ENCODE measurements at regions not wholly inside any gene's neighbourhood (a gene's known extent, or its start where the extent isn't known, plus 50 kb on each side); places are given as distances from the start of the nearest gene placed in this dataset.

DNA sequence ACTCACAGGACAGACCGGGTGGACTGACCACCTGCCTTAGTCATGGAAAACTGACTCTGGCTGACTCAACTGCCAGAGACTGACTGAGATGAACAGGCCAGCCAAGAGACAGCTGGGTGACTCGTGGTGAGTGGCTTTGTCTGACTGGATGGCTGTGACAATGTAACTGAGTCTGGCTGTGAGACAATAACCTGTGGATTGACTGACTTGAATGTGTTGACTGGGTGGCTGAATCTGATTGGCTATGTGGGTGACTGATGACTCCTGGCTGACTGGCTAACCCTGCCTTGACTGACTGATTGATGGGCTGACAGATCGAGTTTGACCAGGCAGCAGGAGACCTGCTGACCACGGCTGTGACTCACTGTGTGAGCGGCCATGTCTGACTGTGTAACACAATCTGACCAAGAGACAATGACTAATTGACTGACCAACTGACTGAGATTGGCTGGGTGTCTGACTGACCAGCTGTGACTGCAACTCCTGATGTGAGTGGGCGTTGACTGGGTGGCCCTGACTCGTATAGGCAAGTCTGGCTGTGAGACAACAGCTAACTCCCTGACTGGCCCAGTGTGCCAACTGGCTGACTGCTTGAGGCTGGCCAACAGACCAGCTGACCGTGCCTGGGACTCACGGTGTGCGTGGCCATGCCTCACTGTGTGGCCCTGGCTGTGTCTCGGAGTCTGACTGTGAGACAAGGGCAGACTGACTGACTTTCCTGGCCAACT is 509.1 kb downstream of the SHQ1 start:
- no peaks in the 10 kb centered on the region for H3K79me2 ChIP-seq (ENCODE audit: insufficient read depth, low read length)
- peaks cover 15% of the 10 kb centered on the region for H3K27me3 Mint-ChIP-seq (ENCODE audit: low read depth)
- no peak overlapping the region for H3K27ac Mint-ChIP-seq
- no peaks in the 10 kb centered on the region for H3K9me3 ChIP-seq (ENCODE audit: control insufficient read depth, low read depth, low read length)
- H3K4me1 ChIP-seq (ENCODE audit: insufficient read depth, low read length), result peaks cover 3% of the 10 kb centered on the region; the same call in 1 of the 2 replicates
- H2BK15ac ChIP-seq (ENCODE audit: low read depth, low read length), result no peak overlapping the region
- no peak overlapping the region for H3K14ac ChIP-seq (ENCODE audit: insufficient read depth, low read length)
- H3K79me1 ChIP-seq (ENCODE audit: insufficient read depth, low read depth, low read length, poor library complexity, severe bottlenecking), result no peaks in the 10 kb centered on the region
- no peaks in the 10 kb centered on the region for H3K36me3 Mint-ChIP-seq (ENCODE audit: insufficient read depth in 1 of 3, low read depth in 3 of 3)
- no peak overlapping the region for H3K23ac ChIP-seq (ENCODE audit: insufficient read length, low read depth, low read length)
- no peak overlapping the region for H3K18ac ChIP-seq (ENCODE audit: insufficient read length, low read depth, low read length)
- TF ChIP-seq, protein P1, sequence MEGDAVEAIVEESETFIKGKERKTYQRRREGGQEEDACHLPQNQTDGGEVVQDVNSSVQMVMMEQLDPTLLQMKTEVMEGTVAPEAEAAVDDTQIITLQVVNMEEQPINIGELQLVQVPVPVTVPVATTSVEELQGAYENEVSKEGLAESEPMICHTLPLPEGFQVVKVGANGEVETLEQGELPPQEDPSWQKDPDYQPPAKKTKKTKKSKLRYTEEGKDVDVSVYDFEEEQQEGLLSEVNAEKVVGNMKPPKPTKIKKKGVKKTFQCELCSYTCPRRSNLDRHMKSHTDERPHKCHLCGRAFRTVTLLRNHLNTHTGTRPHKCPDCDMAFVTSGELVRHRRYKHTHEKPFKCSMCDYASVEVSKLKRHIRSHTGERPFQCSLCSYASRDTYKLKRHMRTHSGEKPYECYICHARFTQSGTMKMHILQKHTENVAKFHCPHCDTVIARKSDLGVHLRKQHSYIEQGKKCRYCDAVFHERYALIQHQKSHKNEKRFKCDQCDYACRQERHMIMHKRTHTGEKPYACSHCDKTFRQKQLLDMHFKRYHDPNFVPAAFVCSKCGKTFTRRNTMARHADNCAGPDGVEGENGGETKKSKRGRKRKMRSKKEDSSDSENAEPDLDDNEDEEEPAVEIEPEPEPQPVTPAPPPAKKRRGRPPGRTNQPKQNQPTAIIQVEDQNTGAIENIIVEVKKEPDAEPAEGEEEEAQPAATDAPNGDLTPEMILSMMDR (conservative IDR thresholded peaks at IDR 0.05), result no peak
- H3K9me3 Mint-ChIP-seq, result no peaks in the 10 kb centered on the region; a peak in 1 of 5 replicates
- no peak overlapping the region for H2BK120ac ChIP-seq (ENCODE audit: low read depth, low read length, poor library complexity, severe bottlenecking)
- no peak overlapping the region for H3K9ac ChIP-seq (ENCODE audit: extremely low read depth, insufficient read length, low read length)
- H3K27me3 ChIP-seq (ENCODE audit: insufficient read depth, low read length), result no peaks in the 10 kb centered on the region
- H4K5ac ChIP-seq (ENCODE audit: insufficient read length, low read depth, low read length), result no peak overlapping the region
- H4K91ac ChIP-seq (ENCODE audit: insufficient read length, low read depth, low read length), result no peak overlapping the region
- no peak overlapping the region for H2AFZ ChIP-seq (ENCODE audit: low read length)
- no peaks in the 10 kb centered on the region for H3K23me2 ChIP-seq (ENCODE audit: insufficient read length, low read depth, low read length, poor library complexity, severe bottlenecking)
- H2BK20ac ChIP-seq (ENCODE audit: low read depth, low read length, poor library complexity, severe bottlenecking), result no peak overlapping the region
- H3K4me1 Mint-ChIP-seq, result peaks cover 17 to 20% of the 10 kb centered on the region in 2 experiments
- no peak overlapping the region for H3K4me3 Mint-ChIP-seq
- no peak overlapping the region for H4K8ac ChIP-seq (replicated peaks; ENCODE audit: insufficient read length, low read depth, low read length)
- no peak overlapping the region for H2BK5ac ChIP-seq (ENCODE audit: insufficient read length, low read length)
- no peak overlapping the region for H2BK12ac ChIP-seq (ENCODE audit: insufficient read length, low read depth, low read length)
- no peak overlapping the region for H3K4me2 ChIP-seq (ENCODE audit: insufficient read depth, insufficient read length, low read length)
- H3K56ac ChIP-seq (ENCODE audit: insufficient read length, low read depth, low read length), result no peak overlapping the region
- WGBS (ENCODE audit: extremely low coverage, insufficient read length, low lambda C conversion rate), result no CpG with 5 or more reads among the region's 11 CpGs
- H3T11ph ChIP-seq (ENCODE audit: low read length), result no peak overlapping the region
- H3K4ac ChIP-seq (ENCODE audit: low read depth, low read length), result no peak overlapping the region
- no peak for DNase-seq
- H4K20me1 ChIP-seq (ENCODE audit: control insufficient read depth, insufficient read depth, insufficient read length), result peaks cover 3% of the 10 kb centered on the region
- H3K27ac ChIP-seq (ENCODE audit: insufficient read length, low read depth, low read length), result no peak overlapping the region
- no peak overlapping the region for H2AK5ac ChIP-seq (ENCODE audit: insufficient read length, low read length)

Data from H9 (cell line).